Liver (tissue), 8 donors: ENCODE measurements at regions not wholly inside any gene's neighbourhood (a gene's known extent, or its start where the extent isn't known, plus 50 kb on each side); places are given as distances from the start of the nearest gene placed in this dataset.

ENCODE experiments used
- DNase-seq: peaks from one replicate; pipeline ENCODE4 v3.0.0-alpha.2; 2017; ENCODE audit warnings: low spot score
- H3K27ac ChIP-seq, 2 donors: one replicate each; pipeline ENCODE4 v1.7.0; 2013; ENCODE audit warnings: inconsistent platforms in 2 of 2, low read length in 2 of 2, control low read depth in 1 of 2, low read depth in 1 of 2, mild to moderate bottlenecking in 1 of 2
- H3K27me3 ChIP-seq, 4 donors: one replicate each; pipeline versions ENCODE4 v1.6.1 to v1.7.0; 2013; ENCODE audit warnings: low read length in 3 of 4, inconsistent platforms in 1 of 4, mild to moderate bottlenecking in 1 of 4, moderate library complexity in 1 of 4; ENCODE audit not compliant: control insufficient read depth in 4 of 4, insufficient read depth in 4 of 4
- H3K36me3 ChIP-seq, 4 donors: one replicate each; pipeline versions ENCODE4 v1.6.1 to v1.7.0; 2013; ENCODE audit warnings: low read length in 3 of 4, mild to moderate bottlenecking in 3 of 4, low read depth in 1 of 4, moderate library complexity in 1 of 4; ENCODE audit not compliant: control insufficient read depth in 4 of 4, insufficient read depth in 3 of 4
- H3K4me1 ChIP-seq, 4 donors: one replicate each; pipeline versions ENCODE4 v1.6.1 to v1.7.0; 2013; ENCODE audit warnings: low read length in 3 of 4, mild to moderate bottlenecking in 3 of 4, moderate library complexity in 1 of 4; ENCODE audit not compliant: control insufficient read depth in 4 of 4, insufficient read depth in 4 of 4
- H3K4me3 ChIP-seq, 3 donors: one replicate each; pipeline versions ENCODE4 v1.6.1 to v1.7.0; 2013; ENCODE audit warnings: low read length in 3 of 3, control low read depth in 1 of 3, low read depth in 1 of 3, mild to moderate bottlenecking in 1 of 3
- H3K9ac ChIP-seq, 2 donors: one replicate each; pipeline ENCODE4 v1.7.0; 2013; ENCODE audit warnings: low read length in 2 of 2, mild to moderate bottlenecking in 2 of 2, moderate library complexity in 2 of 2, control low read depth in 1 of 2, low read depth in 1 of 2
- H3K9me3 ChIP-seq, 4 donors: one replicate each; pipeline versions ENCODE4 v1.6.1 to v1.7.0; 2013; ENCODE audit warnings: low read length in 3 of 4; ENCODE audit not compliant: control insufficient read depth in 4 of 4
- EGR1 ChIP-seq, 2 donors: IDR thresholded peaks; 2 replicates each; pipeline ENCODE4 v1.6.1; 2016 to 2018; ENCODE audit warnings: antibody characterized with exemption in 2 of 2, low read depth in 2 of 2
- FOXA1 ChIP-seq: IDR thresholded peaks from 2 replicates; pipeline ENCODE4 v1.6.1; 2016; ENCODE audit warnings: antibody characterized with exemption
- FOXA2 ChIP-seq: IDR thresholded peaks from 2 replicates; pipeline ENCODE4 v1.6.1; 2016; ENCODE audit warnings: antibody characterized with exemption
- GABPA ChIP-seq, 2 donors: IDR thresholded peaks in 1 of 2; conservative IDR thresholded peaks in 1 of 2; 2 replicates each; pipeline ENCODE4 v1.6.1; 2016; ENCODE audit warnings: antibody characterized with exemption in 2 of 2, mild to moderate bottlenecking in 1 of 2, moderate library complexity in 1 of 2
- HNF4A ChIP-seq, 2 donors: conservative IDR thresholded peaks; 2 replicates each; pipeline ENCODE4 v1.6.1; 2016; ENCODE audit warnings: antibody characterized with exemption in 2 of 2, mild to moderate bottlenecking in 2 of 2
- HNF4G ChIP-seq: IDR thresholded peaks from 2 replicates; pipeline ENCODE4 v1.6.1; 2016; ENCODE audit warnings: antibody characterized with exemption
- MAX ChIP-seq: IDR thresholded peaks from 2 replicates; pipeline ENCODE4 v1.6.1; 2016; ENCODE audit warnings: antibody characterized with exemption
- NR2F2 ChIP-seq: IDR thresholded peaks from 2 replicates; pipeline ENCODE4 v1.6.1; 2016; ENCODE audit warnings: antibody characterized with exemption
- RAD21 ChIP-seq, 2 donors: IDR thresholded peaks; 2 replicates each; pipeline ENCODE4 v1.6.1; 2016; ENCODE audit warnings: antibody characterized with exemption in 2 of 2, mild to moderate bottlenecking in 2 of 2
- RXRA ChIP-seq, 2 donors: IDR thresholded peaks; 2 replicates each; pipeline ENCODE4 v1.6.1; 2017 to 2018; ENCODE audit warnings: antibody characterized with exemption in 2 of 2, mild to moderate bottlenecking in 1 of 2
- SP1 ChIP-seq: IDR thresholded peaks from 2 replicates; pipeline ENCODE4 v1.6.1; 2018; ENCODE audit warnings: antibody characterized with exemption, mild to moderate bottlenecking
- TAF1 ChIP-seq: conservative IDR thresholded peaks from 2 replicates; pipeline ENCODE4 v1.6.1; 2016; ENCODE audit warnings: antibody characterized with exemption, mild to moderate bottlenecking
- YY1 ChIP-seq: IDR thresholded peaks from 2 replicates; pipeline ENCODE4 v1.6.1; 2016; ENCODE audit warnings: antibody characterized with exemption, mild to moderate bottlenecking
- WGBS: extraction: QIAGEN DNeasy Blood & Tissue Kit; methylation state at CpG from one replicate; pipeline ENCODE4 v1.1.7; 2013; 5-methylcytosine and 5-hydroxymethylcytosine counted together
- TF ChIP-seq, protein P1 (sequence below): IDR thresholded peaks from 2 replicates; pipeline ENCODE4 v1.6.1; 2016; ENCODE audit warnings: antibody characterized with exemption, mild to moderate bottlenecking
- TF ChIP-seq, protein P2 (sequence below): IDR thresholded peaks from 2 replicates; pipeline ENCODE4 v1.6.1; 2016; ENCODE audit warnings: antibody characterized with exemption
- TF ChIP-seq, protein P3 (sequence below): fragments of 150-350 bp; IDR thresholded peaks from 2 replicates; pipeline ENCODE4 v1.5.1; 2017; ENCODE audit warnings: improper control_type of control experiment, low read depth, low read length; ENCODE audit not compliant: missing input control
- donor health status: healthy.
- donor health status: healthy.
- donor health status: healthy.
- donor health status: healthy.
- donor health status: healthy.

DNA sequence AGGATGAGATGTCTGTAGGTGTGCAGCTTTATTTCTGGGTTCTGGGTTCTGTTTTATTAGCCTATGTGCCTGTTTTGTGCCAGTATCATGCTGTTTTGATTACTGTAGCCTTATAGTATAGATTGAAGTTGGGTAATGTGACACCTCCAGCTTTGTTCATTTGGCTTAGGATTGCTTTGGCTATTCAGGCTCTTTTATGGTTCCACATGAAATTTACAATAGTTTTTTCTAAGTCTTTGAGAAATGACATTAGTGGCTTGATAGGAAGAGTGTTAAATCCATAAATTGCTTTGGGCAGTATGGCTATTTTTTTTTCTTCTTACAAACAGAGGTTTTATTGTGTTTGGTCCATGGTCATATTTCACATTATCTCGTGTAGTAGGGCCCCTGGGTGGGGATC lies 285.8 kb upstream of the GADL1 start:
- no peaks in the 10 kb centered on the region for H3K27me3 ChIP-seq
- no peak overlapping the region for H3K9ac ChIP-seq
- WGBS: 81% methylated on average over 1 of the region's 1 CpG
- H3K4me3 ChIP-seq: no peak overlapping the region
- TF ChIP-seq MAX (no peak), SP1 (no peak), FOXA2 (no peak), TAF1 (no peak), YY1 (no peak), FOXA1 (no peak), RXRA (IDR thresholded peaks at IDR 0.05) (no peak), HNF4A (conservative IDR thresholded peaks at IDR 0.05) (no peak), HNF4G (no peak), EGR1 (IDR thresholded peaks at IDR 0.05; ENCODE audit: low read depth in 2 of 2) (no peak), NR2F2 (no peak), RAD21 (IDR thresholded peaks at IDR 0.05) (no peak)
- TF ChIP-seq, protein P1, sequence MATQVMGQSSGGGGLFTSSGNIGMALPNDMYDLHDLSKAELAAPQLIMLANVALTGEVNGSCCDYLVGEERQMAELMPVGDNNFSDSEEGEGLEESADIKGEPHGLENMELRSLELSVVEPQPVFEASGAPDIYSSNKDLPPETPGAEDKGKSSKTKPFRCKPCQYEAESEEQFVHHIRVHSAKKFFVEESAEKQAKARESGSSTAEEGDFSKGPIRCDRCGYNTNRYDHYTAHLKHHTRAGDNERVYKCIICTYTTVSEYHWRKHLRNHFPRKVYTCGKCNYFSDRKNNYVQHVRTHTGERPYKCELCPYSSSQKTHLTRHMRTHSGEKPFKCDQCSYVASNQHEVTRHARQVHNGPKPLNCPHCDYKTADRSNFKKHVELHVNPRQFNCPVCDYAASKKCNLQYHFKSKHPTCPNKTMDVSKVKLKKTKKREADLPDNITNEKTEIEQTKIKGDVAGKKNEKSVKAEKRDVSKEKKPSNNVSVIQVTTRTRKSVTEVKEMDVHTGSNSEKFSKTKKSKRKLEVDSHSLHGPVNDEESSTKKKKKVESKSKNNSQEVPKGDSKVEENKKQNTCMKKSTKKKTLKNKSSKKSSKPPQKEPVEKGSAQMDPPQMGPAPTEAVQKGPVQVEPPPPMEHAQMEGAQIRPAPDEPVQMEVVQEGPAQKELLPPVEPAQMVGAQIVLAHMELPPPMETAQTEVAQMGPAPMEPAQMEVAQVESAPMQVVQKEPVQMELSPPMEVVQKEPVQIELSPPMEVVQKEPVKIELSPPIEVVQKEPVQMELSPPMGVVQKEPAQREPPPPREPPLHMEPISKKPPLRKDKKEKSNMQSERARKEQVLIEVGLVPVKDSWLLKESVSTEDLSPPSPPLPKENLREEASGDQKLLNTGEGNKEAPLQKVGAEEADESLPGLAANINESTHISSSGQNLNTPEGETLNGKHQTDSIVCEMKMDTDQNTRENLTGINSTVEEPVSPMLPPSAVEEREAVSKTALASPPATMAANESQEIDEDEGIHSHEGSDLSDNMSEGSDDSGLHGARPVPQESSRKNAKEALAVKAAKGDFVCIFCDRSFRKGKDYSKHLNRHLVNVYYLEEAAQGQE: no peak
- TF ChIP-seq, protein P2, sequence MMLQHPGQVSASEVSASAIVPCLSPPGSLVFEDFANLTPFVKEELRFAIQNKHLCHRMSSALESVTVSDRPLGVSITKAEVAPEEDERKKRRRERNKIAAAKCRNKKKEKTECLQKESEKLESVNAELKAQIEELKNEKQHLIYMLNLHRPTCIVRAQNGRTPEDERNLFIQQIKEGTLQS: no peak
- TF ChIP-seq, protein P3, sequence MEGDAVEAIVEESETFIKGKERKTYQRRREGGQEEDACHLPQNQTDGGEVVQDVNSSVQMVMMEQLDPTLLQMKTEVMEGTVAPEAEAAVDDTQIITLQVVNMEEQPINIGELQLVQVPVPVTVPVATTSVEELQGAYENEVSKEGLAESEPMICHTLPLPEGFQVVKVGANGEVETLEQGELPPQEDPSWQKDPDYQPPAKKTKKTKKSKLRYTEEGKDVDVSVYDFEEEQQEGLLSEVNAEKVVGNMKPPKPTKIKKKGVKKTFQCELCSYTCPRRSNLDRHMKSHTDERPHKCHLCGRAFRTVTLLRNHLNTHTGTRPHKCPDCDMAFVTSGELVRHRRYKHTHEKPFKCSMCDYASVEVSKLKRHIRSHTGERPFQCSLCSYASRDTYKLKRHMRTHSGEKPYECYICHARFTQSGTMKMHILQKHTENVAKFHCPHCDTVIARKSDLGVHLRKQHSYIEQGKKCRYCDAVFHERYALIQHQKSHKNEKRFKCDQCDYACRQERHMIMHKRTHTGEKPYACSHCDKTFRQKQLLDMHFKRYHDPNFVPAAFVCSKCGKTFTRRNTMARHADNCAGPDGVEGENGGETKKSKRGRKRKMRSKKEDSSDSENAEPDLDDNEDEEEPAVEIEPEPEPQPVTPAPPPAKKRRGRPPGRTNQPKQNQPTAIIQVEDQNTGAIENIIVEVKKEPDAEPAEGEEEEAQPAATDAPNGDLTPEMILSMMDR: no peak
- no peak overlapping the region for H3K27ac ChIP-seq
- peaks cover 0 to 7% (median 4%) of the 10 kb centered on the region in 4 donors for H3K4me1 ChIP-seq
- DNase-seq: no peak
- no peaks in the 10 kb centered on the region for H3K36me3 ChIP-seq
- H3K9me3 ChIP-seq: no peaks in the 10 kb centered on the region

DNA sequence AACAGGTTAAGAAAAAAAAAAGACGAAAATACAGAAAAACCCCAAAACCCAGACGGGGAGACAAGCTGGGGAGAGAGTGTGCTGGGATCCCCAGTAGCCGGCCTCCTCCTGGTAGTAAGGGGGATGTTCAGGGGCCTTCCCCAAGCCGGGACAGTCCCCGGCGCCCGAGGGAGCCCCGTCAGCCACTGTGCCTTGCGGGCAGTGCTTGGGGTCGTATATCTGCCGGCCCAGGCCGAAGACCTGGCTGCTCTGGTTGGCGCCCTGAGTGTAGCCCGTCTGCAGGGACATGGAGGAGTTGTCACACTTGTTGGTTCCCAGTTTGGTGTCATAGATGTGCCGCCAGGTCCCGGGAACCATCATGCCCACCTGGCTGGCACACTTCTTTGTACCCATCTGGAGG lies 287.2 kb upstream of the GADL1 start:
- H3K4me1 ChIP-seq: peaks cover 0 to 9% (median 8%) of the 10 kb centered on the region in 4 donors
- no peaks in the 10 kb centered on the region for H3K27me3 ChIP-seq
- TF ChIP-seq, protein P2: no peak
- TF ChIP-seq RAD21 (IDR thresholded peaks at IDR 0.05): no peak
- no peak for TF ChIP-seq TAF1
- TF ChIP-seq, protein P3: no peak
- no peak for TF ChIP-seq MAX
- no peak for TF ChIP-seq SP1
- no peak for TF ChIP-seq FOXA2
- TF ChIP-seq, protein P1: no peak
- TF ChIP-seq GABPA (IDR thresholded peaks at IDR 0.05 in 1 of 2, conservative IDR thresholded peaks at IDR 0.05 in 1 of 2): no peak
- no peak for TF ChIP-seq FOXA1
- no peak for TF ChIP-seq YY1
- DNase-seq: no peak
- H3K36me3 ChIP-seq: no peaks in the 10 kb centered on the region
- no peak overlapping the region for H3K4me3 ChIP-seq
- 97% methylated on average over 16 of the region's 16 CpGs for WGBS
- H3K27ac ChIP-seq: no peak overlapping the region
- no peaks in the 10 kb centered on the region for H3K9me3 ChIP-seq
- H3K9ac ChIP-seq: no peak overlapping the region
